NCI-H460 (cell line): ENCODE measurements at regions not wholly inside any gene's neighbourhood (a gene's known extent, or its start where the extent isn't known, plus 50 kb on each side); places are given as distances from the start of the nearest gene placed in this dataset.

Experiments used
- DNase-seq: peaks from one replicate; pipeline ENCODE4 v3.0.0-alpha.2; 2016; ENCODE audit warnings: low read depth; ENCODE audit errors: extremely low read depth

DNA sequence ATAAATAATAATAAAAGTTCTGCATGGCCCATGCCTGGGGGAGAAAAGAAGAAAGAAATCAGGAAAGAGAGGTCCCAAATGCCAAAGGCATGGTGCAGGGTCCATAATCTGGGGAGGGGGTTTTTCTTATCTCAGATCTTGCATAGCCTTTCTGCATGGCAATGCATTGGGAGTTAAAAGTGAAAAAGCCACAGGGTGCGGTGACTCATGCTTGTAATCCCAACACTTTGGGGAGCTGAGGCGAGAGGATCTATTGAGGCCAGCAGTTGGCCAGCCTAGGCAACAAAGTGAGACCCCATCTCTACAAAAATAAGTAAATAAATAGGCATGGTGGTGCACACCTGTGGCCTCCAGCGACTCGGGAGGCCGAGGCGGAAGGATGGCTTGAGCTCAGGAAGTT lies 76.8 kb upstream of the GATA2 start:
- no peak for DNase-seq

DNA sequence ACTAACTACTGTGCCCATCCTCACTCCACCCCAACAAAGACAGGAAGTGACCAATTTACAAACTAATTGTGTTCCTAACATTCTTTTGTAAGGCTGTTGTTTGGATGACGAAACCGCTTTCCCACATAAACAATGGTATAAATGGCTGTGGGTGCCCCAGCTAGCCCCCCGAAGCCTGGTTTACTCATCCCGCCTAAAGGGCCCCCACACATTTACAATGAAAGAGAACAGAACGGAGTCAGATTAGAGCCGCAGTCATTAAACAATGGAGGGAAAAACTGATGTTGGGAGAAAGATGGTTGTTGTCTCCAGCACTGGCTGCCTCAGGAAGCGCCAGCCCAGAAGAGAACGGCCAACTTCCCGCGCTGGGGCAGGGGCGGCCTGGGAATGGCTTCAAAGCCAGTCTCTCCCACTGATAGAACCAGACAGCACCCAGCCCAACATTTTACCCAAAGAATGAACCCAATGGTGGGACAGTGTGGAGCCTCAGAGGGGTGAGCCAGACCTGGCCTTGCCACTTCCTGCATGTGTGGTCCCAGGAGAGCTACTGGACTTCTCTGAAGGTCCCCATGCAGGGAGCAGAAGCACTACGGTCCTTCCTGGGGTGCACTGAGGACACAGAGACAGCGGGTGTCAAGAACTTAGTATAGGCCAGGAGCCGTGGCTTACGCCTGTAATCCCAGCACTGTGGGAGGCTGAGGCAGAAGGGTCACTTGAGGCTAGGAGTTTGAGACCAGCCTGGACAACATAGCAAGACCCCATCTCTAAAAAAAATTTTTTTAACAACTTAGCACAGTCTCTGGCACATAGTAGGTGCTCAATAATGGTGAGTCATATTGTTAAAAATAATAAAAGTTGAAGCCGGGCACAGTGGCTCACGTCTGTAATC lies 75.8 kb upstream of the GATA2 start:
- no peak for DNase-seq

DNA sequence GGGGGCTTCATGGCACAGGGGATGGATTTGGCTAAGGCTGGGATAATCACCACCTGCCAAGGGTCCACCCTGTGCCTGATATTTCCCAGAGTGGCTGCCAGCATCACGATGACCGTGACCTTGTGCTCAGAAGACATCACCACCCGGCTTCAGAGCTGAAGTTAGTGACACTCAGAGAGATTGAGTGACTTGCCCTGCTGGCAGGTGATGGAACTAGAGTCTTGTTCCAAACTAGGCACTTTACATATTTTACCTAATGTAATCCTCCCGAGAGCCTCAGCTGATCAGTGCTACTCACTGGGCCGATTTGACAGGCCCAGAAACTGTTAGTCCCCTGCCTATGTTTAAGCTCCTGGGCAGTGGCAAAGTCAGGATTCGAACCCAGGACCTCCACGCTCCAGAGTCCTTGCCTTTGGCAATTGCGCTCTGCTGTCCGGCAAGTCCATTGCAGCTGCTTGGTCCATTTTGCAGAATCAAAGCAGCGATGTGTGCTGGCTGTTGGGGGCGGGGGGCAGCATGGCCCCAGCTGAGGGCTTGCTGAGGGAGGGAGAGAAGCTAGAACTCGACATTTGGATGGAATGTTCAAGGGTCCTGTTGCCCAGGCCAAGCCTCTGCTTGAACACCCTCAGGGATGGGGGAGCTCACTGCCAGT lies 74.8 kb upstream of the GATA2 start:
- no peak for DNase-seq

DNA sequence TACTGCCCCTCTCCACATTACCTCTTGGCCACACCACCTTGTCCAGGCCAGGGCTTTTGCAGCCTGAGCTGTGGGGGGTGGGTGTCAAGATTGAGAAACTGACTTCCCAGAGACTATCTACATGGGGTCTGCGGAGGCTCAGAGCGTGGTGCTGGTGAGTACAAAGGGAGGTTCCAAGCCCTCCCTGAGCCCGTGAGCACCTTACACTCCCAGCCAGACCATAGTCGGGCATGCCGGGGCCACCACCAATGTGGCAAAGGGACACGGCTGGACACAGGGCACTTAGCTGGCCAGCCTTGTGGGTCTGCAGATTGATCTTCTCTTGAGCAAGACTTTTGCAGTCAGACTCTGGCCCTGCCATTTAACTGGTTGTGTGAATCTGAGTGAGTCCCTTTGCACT lies 74.1 kb upstream of the GATA2 start:
- no peak for DNase-seq

DNA sequence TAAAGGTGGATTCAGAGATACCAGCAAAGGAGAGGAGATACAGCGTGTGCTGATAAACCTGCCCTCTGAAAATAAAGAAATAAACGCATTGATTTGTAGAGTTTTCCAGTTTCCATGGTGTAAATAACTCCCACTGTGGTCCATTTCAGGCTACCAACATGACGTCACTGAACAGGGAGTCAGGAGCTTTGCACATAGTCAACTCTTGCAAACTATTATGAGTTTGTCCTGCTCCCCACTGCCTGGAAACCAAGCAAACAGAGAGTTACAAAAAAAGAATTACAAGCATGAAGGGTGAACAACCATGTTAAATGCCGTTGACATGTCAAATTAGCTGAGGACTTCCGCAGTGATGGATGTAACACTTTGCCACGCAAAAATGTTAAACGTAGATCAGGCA lies 70.4 kb upstream of the GATA2 start:
- DNase-seq: no peak

DNA sequence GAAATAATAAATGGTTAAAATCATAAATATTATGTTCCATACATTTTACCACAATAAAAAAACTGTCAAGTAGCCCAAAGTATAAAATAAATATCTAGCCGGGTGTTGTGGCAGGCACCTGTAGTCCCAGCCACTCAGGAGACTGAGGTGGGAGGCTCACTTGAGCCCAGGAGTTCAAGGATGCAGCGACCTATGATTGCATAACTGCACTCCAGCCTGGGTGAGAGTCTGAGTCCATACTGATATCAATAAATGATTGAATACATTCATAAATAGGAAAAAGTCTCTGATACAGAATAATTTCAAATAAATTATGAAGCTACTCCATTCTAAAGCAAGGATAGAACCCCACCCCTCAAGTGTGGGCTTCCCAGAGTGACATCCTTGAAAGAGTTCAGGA lies 68.5 kb upstream of the GATA2 start:
- no peak for DNase-seq

DNA sequence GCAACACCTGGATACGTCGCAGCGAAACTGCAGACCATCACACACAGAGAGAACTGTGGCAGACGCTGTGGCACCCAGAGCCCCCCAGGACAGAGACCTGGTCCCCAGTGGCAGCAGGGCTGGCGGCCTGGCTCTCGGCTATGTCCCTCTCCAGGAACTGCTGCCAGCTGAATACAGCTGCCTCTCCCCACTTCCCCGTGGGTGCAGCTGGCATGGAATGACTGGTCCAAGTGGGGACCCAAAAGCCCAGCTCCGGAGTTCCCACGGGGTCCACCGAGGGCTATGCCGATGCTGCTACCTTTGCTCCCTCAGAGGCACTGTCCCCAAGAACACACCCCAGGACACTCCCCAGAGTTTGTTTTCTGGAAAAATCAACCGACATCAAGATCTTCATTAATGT lies 67.8 kb upstream of the GATA2 start:
- DNase-seq: no peak

DNA sequence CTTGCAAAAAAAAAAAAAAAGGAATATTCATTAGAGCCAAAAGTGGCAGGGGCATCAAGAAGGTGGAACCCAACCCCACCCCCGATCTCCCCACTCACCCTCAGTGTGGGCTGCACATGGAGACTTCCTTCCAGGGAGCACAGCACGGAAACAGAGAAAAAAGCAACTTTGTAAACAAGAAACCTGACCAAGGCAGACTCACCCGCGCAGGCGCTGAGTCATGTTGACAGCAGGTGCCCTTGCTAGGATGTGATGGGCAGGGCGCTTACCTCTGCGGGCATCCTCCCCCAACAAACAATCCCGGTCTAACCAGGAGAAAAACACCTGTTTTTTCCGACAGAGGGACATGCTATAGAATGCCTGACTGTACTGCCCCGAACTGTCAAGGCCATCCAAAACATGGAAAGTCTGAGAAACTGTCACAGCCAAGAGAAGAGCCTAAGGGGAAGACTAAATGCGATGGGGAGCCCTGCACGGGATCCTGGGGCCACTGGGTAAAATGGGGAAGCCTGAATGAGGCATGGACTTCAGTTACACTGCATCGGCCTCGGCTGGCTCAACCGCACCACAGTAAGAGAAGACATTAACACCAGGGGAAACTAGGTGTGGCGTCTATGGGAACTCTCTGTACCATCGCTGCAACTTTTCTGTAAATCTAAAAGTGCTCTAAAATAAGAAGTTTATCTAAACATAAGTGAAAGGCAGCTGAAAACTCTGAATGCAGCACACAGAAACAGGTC lies 66.7 kb upstream of the GATA2 start:
- peak; percentile 11 for DNase-seq

DNA sequence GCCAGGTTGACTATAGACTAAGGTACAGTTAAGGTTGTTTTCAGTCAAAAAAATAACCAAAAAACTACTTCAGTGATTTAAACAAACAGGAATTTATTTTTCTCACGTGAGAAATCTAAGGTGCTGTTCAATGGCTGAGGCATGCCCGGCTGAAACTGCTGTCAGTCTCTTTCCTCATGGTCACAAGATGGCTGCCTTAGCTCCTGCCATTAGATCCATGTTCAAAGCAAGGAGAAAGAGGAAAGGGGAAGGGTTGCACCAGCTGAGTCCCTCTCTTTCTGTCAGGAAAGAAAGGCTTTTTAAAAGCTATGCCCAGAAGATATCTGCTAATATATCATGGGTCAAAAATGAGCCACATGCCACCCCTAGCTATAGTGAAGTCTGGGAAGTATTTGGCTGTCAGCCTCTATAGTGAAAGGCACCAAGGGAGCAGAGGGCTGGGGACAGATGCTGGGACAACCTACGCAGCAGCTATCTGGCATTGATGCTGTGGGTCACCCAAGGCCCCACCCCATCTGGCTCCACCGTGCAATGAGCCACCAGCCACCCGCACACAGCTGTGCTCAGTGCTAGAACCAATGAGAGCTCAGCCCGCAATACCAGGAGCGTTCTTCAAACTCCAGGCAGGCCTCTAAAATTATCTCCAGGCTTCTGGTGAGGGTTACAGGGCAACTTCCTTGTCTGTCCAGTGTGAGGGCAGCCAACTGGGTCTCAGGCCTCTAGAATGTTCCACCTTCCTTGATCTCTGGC lies 64.7 kb upstream of the GATA2 start:
- DNase-seq: no peak

DNA sequence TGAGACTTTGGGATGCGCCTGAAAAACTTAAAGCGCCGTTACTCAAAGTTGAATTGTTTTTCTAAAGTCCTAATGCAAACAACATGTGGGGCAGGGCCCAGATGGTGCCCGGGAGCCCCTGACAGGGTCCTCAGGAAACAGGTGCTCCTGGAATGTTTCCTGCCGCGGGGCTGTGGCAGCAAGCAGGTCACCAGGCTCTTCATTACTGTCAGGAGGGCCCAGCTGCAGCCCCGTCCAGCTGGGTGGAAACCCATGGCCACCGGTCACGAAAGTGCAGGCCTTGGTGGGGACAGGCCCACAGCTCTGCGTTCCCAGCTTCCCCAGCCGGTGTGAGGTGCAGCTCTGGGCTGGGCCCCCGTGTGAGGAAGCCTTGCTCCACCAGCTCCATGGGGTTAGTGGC lies 63.9 kb upstream of the GATA2 start:
- no peak for DNase-seq

DNA sequence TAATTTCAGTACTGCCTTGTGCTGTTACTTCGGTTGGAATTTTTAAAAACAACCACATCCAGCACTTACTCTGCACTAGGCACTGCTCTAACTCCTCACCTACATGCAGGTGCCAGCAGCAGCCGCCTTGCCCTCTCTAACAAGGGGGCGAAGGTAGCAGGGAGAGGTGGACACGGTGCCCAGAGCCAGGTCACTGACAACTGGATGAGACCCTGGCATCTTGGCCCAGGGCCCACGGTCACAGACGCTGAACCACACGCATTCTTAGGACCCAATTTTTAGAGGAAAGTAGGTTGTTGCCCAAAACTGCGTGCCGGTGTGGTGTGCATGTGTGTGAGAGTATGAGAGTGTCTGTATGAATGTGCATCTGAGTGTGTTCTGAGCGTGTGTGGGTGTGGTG lies 63.4 kb upstream of the GATA2 start:
- no peak for DNase-seq

DNA sequence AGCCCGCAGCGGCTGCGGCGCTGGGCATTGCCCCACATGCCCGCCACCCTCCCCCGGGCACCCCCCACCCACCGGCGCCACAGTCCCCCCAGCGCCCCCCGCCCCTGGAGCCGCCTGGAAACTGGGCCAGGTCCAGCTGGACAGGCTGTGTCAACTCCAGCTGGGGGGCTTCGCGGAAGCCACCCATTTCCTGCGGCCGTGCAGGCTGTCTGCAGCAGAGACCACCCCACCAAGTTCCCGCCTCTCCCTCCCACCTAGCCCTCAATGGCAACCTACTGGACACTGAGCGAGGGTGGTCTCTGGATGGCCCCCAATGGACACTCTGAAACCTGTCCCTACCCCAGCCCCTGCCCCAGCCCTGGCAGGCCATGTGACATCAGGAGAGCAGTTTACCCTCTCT lies 62.8 kb upstream of the GATA2 start:
- DNase-seq: no peak

DNA sequence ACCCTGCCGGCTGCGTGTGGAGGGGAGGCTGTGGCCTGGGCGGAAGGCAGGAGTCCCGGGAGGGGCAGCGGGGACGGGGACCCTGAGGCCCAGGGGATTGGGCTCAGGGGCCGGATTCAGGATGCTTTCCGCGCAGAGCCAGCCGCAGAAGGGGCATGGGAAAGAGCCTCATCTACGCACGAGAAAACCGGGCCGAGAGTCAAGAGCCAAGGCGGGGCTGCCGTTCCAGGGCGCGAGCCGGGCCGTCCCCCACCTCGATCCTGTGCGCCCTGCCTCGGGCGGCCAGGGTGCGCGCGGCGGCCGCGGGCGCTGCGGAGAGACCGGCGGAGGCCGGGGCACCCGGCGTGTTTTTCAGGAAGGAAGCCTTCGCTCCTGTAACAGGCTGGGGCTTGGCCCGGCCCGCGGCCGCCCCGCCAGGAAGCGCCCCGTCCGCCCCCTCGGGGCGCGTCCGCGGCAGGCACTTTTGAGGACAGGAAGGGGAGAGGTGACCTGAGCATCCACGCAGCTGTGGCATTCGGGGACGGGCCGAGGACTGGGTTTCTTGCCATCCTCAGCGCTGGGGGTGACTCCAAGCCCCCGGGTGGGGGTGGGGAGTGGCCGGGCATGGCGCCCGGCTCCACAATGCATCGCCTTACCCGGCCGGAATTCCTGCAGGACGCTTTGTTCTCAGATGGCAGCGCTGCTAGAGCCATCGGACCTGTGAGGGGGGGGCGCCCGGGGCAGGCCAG lies 62.3 kb upstream of the GATA2 start:
- DNase-seq: no peak

DNA sequence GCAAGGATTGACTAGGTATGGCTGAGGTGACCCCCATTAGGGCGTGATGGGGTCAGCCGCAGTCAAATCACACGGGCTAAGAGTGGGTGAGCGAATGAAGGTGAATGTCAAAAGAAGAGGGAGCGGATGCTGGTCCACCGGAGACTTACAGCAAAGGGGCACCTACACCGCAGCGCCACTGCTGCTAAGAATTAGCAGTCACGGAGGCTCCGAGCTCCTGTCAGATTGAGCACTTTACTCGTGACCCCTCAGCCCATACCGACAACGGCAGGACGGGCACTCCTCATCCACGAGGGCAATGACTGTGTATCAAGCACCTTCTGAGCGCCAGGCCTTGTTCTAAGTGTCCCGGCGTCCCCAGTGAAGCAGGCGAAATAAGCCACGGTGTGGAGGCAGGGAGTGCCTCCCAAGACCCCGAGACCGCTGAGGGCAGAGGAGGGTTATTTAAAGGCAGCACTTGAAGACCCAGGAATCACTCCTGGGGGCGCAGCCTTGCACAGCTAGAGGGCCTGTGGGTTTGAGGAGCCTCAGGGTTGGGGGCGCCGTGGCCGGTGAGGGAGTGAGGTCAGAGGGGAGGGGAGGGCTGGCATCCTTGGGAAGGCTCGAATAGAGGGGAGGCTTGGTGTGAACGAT lies 61.6 kb upstream of the GATA2 start:
- DNase-seq: no peak

DNA sequence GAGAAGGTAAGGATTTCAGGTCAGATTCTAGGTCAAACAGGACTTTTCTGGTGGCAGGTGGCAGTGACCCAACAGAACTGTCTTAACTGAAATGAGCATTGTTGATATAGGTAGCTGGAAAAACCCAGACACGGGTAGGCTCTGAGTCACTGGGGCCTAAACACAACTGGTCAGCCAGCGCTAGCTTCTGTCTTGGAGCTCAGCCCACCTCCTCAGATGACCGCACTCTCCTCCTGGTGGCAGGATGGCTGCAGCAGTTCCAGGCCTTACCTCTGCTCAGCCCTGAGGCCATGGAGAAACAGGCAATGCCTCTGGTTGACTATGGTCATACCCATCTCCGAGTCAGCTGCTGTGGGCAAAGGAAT lies 61.1 kb upstream of the GATA2 start:
- no peak for DNase-seq

DNA sequence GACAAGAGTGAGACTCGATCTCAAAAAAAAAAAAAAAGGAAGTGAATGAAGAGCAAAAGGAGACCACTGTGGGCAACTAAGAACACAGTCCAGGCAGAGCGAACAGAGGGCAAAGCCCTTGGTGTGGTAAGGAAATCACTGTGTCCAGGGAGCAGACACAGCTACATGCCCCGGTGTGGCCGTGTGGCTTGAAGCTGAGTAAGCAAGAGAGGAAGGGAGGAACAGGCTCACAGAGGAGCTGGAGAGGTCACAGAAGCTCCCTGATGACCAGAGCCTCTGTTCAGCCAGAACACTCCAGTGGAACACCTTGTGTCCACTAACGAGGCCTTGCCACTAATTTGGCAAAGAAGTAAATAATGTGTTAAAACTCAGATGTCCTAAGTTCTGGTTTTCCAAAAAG lies 60.6 kb upstream of the GATA2 start:
- no peak for DNase-seq

DNA sequence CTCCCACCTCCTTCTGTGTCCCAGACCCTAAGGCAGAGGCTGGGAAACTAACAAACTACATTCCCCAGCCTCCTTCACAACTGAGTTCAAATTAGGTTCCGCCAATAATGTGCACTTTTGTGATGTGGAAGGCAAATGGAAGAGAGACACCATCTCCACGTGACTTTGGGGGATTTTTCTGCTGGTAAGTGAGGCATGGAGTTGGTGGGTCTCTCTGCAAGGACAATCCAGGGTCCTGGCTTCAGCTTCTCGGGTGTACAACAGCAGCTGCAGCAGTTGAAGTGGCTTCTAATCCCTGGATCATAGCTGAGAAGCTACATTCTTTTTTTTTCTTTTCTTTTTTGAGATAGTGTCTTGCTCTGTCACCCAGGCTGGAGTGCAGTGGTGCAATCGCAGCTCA lies 58.9 kb upstream of the GATA2 start:
- DNase-seq: no peak

DNA sequence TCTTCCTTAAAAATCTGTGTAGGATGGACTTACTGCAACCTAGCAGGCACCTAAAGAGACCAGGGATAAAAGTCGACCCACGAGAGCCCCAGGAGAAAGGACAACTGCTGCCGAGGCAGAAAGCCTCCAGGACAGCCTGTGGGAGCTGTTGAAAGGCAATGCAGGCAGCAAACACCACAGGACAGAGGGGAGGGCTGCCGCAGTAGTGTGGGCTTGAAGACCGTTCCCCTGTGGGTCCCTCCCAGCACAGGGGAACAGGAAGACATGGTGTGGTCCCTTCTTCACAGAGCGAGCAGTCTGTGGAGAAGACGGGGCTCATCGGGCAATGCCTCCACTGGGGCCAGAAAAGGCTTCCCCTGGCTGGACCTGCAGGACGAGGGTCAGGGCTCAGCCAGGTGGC lies 58.5 kb upstream of the GATA2 start:
- no peak for DNase-seq

DNA sequence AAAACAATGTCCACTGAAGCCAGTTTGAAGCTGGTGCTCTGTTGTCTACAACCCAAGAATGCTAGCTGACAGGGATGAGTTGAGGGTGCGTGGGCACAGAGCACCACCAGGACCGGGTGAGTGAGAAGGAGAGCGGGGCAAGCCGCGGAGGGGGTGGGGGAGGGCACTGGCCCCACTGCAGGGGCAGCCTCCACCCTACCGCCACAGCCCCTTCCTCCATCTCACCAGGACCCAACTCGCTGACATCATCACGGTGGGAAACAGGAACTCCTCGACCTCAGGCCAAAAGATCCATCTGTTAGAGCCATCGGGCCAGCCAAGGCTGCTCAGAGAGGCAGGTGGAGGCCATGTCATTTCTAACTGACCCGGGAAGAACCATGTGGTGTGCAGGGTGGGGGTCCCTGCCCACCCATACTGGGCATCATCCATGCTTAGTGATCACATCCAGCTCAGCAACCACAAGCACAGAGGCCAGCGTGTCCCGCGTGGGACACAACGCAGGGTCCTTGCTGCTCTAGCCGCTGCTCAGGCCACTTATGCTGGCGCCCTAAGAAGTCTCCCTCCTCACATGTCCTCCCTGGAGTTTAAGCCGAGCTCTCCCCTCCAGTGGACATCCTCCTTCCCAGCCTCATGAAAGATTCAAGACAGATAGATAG lies 57.6 kb upstream of the GATA2 start:
- no peak for DNase-seq

DNA sequence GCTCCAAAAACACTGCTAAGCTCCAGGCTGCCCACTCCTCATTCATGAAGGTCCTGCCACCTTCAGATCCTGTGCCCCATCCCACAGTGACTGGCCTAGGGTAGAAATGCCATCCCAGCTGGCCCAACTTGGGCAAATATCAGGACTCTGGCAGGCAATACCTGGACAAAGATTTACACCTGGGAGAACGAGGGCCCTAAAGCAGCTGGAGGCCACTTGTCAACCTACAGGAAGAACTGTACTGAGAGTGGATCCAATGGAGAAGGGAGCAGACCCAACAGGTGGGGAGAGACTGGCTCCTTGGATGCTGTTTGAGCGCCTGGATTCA lies 57.1 kb upstream of the GATA2 start:
- no peak for DNase-seq
